Urinary bladder (tissue), 3 donors: ENCODE measurements at regions not wholly inside any gene's neighbourhood (a gene's known extent, or its start where the extent isn't known, plus 50 kb on each side); places are given as distances from the start of the nearest gene placed in this dataset.
"Not testable (repeated sequence)": the region's sequence is repeated elsewhere in the genome, so short reads cannot be mapped to it uniquely, and the experiment has no call there.

Experiments
- DNase-seq: peaks from one replicate; pipeline ENCODE4 v3.0.0-alpha.2; 2015; ENCODE audit errors: extremely low spot score
- H3K27ac ChIP-seq: one replicate; pipeline ENCODE4 v1.5.1; 2013; ENCODE audit warnings: low read depth, mild to moderate bottlenecking, moderate library complexity
- H3K36me3 ChIP-seq: one replicate; pipeline ENCODE4 v1.6.1; 2013; ENCODE audit warnings: mild to moderate bottlenecking, moderate library complexity; ENCODE audit not compliant: insufficient read depth
- H3K4me1 ChIP-seq: one replicate; pipeline ENCODE4 v1.6.1; 2013; ENCODE audit warnings: mild to moderate bottlenecking, moderate library complexity; ENCODE audit not compliant: insufficient read depth
- H3K4me3 ChIP-seq: one replicate; pipeline ENCODE4 v1.5.1; 2013; ENCODE audit warnings: low read depth, low read length
- WGBS: extraction: QIAGEN DNeasy Blood & Tissue Kit; methylation state at CpG from one replicate; pipeline ENCODE4 v1.1.7; 2013; 5-methylcytosine and 5-hydroxymethylcytosine counted together
- donor health status: healthy with polysubstance abuse.
- donor health status: healthy.

DNA sequence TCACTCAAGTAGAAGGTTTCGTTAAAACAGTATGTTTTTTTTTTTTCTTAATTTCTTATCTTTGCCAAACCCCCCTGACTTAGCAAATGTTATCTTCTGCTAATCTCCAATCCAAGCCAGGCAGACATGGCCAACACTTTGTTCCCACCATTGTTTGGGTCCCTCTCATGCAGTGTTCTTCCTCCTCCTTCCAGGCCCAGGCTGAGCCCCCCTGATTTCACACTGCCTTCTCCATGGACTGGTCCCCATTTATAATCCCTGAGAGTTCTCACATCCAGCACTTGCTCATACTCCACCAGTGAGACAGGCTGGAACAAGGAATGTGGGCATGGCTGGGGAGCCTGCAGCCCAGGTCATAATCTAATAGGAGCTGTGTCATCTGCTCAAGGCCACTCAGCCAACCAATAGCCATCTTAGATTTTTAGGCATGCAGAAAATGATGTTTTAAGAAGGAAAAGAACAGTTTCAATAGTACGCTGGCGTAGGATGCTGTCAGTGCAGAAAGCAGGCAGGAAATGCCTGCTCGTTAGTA lies 238.4 kb upstream of the CCDC196 start:
- H3K4me3 ChIP-seq: no peak overlapping the region
- H3K27ac ChIP-seq: no peak overlapping the region
- 62% methylated on average over 4 of the region's 4 CpGs for WGBS
- no peaks in the 10 kb centered on the region for H3K4me1 ChIP-seq
- DNase-seq: no peak
- H3K36me3 ChIP-seq: no peaks in the 10 kb centered on the region

DNA sequence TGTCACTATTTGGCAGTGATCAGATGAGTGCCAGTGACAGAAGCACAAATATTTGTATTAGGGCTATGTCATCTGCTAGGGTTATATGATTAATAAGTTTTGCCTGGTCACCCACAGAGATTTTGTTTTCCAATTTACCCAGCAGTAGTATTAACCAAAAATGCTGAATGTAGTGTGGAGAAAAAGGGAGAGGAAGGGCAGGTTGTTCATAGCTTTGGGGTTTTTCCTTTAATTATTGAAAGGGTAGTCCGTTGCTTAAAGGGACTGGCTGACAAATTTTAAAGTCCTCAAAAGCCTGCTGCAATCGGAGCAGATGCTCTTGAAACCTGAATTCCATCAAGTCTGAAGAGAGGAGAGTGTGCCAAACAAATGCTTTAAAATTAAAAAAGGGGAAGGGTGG lies 237.9 kb upstream of the CCDC196 start:
- DNase-seq: no peak
- no peaks in the 10 kb centered on the region for H3K36me3 ChIP-seq
- H3K4me1 ChIP-seq: no peaks in the 10 kb centered on the region
- no peak overlapping the region for H3K4me3 ChIP-seq
- 40% methylated on average over 2 of the region's 2 CpGs for WGBS
- H3K27ac ChIP-seq: no peak overlapping the region

DNA sequence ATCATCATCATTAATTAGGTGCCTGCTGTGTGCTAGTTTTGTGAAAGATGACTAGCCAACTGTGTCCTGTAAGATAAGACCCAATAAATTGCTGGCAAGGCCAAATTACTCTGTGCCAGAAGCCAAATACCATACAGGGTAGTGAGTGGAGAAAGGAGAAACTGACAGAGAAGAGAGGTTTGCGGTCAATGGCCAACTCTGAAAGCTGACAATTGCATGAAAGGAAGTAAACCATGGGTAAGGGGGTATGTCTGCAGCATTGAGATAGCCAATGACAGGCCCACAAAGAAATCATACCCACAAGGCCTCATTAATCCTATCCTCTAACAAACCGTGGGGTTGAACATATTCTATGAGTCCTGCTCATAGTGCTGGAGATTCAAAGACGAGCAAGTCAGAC lies 236.6 kb upstream of the CCDC196 start:
- H3K36me3 ChIP-seq: no peaks in the 10 kb centered on the region
- H3K27ac ChIP-seq: no peak overlapping the region
- no peak for DNase-seq
- H3K4me1 ChIP-seq: no peaks in the 10 kb centered on the region
- H3K4me3 ChIP-seq: no peak overlapping the region
- WGBS: 88% methylated on average over 3 of the region's 3 CpGs

- Histone ChIP-seq H3K27ac (no peak overlapping the region), H3K4me1 (no peaks in the 10 kb centered on the region), H3K4me3 (no peak overlapping the region), H3K36me3 (no peaks in the 10 kb centered on the region)
- WGBS: 55% methylated on average over 3 of the region's 3 CpGs
- DNase-seq: no peak
Measured at GRCh38 chr14:66254038-66254437, 232.1 kb upstream of the CCDC196 start.

- Histone ChIP-seq H3K4me3 (no peak overlapping the region), H3K4me1 (no peaks in the 10 kb centered on the region), H3K36me3 (no peaks in the 10 kb centered on the region), H3K27ac (no peak overlapping the region)
- 78% methylated on average over 1 of the region's 1 CpG for WGBS
- DNase-seq: no peak
Measured at GRCh38 chr14:66268802-66269334, 217.3 kb upstream of the CCDC196 start.

- no peak for DNase-seq
- Histone ChIP-seq H3K36me3 (no peaks in the 10 kb centered on the region), H3K27ac (no peak overlapping the region), H3K4me3 (no peak overlapping the region), H3K4me1 (no peaks in the 10 kb centered on the region)
- 87% methylated on average over 1 of the region's 1 CpG for WGBS
Measured at GRCh38 chr14:66272221-66272620, 213.9 kb upstream of the CCDC196 start.

- Histone ChIP-seq H3K4me1 (no peaks in the 10 kb centered on the region), H3K27ac (no peak overlapping the region), H3K4me3 (no peak overlapping the region), H3K36me3 (no peaks in the 10 kb centered on the region)
- 41% methylated on average over 1 of the region's 1 CpG for WGBS
- DNase-seq: no peak
Measured at GRCh38 chr14:66273261-66273832, 212.8 kb upstream of the CCDC196 start.

DNA sequence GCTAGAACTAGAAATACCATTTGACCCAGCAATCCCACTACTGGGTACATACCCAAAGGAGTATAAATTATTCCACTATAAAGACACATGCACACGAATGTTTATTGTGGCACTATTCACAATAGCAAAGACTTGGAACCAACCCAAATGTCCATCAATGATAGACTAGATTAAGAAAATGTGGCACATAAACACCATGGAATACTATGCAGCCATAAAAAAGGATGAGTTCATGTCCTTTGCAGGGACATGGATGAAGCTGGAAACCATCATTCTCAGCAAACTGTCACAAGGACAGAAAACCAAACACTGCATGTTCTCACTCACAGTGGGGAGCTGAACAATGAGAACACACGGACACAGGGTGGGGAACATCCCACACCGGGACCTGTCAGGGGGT lies 207.8 kb upstream of the CCDC196 start:
- DNase-seq, H3K4me1 ChIP-seq, H3K36me3 ChIP-seq, H3K4me3 ChIP-seq, H3K27ac ChIP-seq: not testable (repeated sequence)
- 93% methylated on average over 3 of the region's 3 CpGs for WGBS

DNA sequence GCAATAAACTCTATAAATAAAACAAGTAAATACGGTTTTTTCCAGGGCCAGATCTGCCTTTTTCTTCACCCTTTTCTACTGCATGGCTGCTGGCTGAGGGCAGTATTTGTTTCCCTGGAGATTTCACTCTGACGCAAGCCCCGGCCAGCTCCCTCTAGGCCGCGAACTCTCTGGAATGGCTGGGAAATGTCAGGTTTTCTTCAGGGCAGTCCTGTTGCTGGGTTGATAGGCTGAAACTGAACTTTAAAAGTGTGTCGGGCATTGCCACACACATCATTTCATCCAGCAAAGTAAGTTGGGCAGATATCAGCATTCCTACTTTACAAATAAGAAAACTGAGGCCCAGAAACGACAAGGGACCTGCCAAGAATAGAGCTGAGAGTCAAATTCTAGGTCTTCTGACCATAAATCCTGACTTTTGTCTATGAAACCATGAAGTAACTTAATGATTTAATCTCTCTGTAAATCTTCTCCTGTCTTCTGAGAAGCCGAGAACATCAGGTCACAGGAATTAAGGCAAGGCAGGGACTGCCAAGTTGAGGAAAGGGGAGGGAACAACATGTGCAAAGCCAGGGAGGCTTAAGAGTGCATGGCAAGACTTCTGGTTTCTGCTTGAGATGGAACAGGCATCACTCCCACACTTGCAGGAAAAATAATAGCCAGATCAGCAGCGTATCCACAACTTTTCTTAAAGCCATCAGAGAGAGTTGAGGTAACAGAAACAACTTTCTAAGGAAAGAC lies 205.0 kb upstream of the CCDC196 start:
- 43% methylated on average over 9 of the region's 9 CpGs for WGBS
- Histone ChIP-seq H3K4me3 (no peak overlapping the region), H3K27ac (no peak overlapping the region), H3K36me3 (no peaks in the 10 kb centered on the region), H3K4me1 (no peaks in the 10 kb centered on the region)
- peak; percentile 36 for DNase-seq

GRCh38 chr14:66284346-66284745 lies 201.8 kb upstream of the CCDC196 start:
- H3K4me3 ChIP-seq: no peak overlapping the region
- no peak for DNase-seq
- 34% methylated on average over 1 of the region's 1 CpG for WGBS
- no peaks in the 10 kb centered on the region for H3K4me1 ChIP-seq
- H3K36me3 ChIP-seq: no peaks in the 10 kb centered on the region
- H3K27ac ChIP-seq: no peak overlapping the region

DNA sequence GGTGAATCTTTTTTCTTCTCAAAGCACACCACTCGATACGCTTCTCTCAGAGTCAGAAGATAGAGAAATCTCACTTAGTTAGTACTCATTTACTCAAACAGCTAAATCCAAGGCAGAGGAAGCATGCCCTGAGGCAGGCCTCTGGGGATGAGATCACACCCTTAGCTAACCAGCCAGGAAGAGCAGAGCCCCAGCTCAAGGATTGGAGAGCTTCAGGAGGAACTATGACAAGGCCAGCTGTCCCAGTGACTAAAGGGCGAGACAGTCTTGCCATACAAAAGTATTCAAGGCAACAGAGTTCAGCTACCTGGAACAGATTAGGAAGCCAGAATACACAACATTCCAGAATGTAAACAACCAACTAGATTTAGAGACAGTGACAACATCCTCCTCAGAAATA lies 197.7 kb upstream of the CCDC196 start:
- Histone ChIP-seq H3K36me3 (no peaks in the 10 kb centered on the region), H3K4me3 (no peak overlapping the region), H3K4me1 (no peaks in the 10 kb centered on the region), H3K27ac (no peak overlapping the region)
- DNase-seq: no peak
- WGBS: 91% methylated on average over 3 of the region's 3 CpGs

- no peak for DNase-seq
- Histone ChIP-seq H3K27ac (no peak overlapping the region), H3K4me1 (no peaks in the 10 kb centered on the region), H3K4me3 (no peak overlapping the region), H3K36me3 (no peaks in the 10 kb centered on the region)
Measured at GRCh38 chr14:66291756-66292155, 194.4 kb upstream of the CCDC196 start.

- no peak overlapping the region for H3K4me3 ChIP-seq
- WGBS: 40% methylated on average over 3 of the region's 3 CpGs
Measured at GRCh38 chr14:66293533-66294105, 192.6 kb upstream of the CCDC196 start.

GRCh38 chr14:66295386-66295785 lies 190.8 kb upstream of the CCDC196 start:
- no peak overlapping the region for H3K27ac ChIP-seq
- WGBS: 87% methylated on average over 2 of the region's 2 CpGs
- H3K4me3 ChIP-seq: no peak overlapping the region
- H3K4me1 ChIP-seq: no peaks in the 10 kb centered on the region
- H3K36me3 ChIP-seq: no peaks in the 10 kb centered on the region
- no peak for DNase-seq

More at GRCh38 chr14:66293533-66294105, 192.6 kb upstream of the CCDC196 start:
- no peaks in the 10 kb centered on the region for H3K36me3 ChIP-seq
- no peak for DNase-seq
- no peaks in the 10 kb centered on the region for H3K4me1 ChIP-seq
- H3K27ac ChIP-seq: no peak overlapping the region
